Natural killer cell (primary cell): ENCODE measurements at regions not wholly inside any gene's neighbourhood (a gene's known extent, or its start where the extent isn't known, plus 50 kb on each side); places are given as distances from the start of the nearest gene placed in this dataset.

Experiments used
- ATAC-seq, 3 donors: fragments of 150-1000 bp in 2 of 3; fragments of 200-7000 bp in 1 of 3; cut with Tn5 transposase; 1 replicate in 1 of 3; 2 replicates in 2 of 3; pipeline ENCODE4 v1.10.0; 2021; ENCODE audit warnings: mild to moderate bottlenecking in 2 of 3, moderate library complexity in 2 of 3
- DNase-seq, 2 donors: peaks; one replicate each; pipeline versions ENCODE4 v3.0.0 to v3.0.0-alpha.2; 2013 to 2021; ENCODE audit warnings: mixed read lengths in 1 of 2
- H3K27ac ChIP-seq: one replicate; pipeline ENCODE4 v1.5.1; 2013; ENCODE audit warnings: mild to moderate bottlenecking, low read length
- H3K27me3 ChIP-seq: one replicate; pipeline ENCODE4 v1.6.1; 2013; ENCODE audit warnings: low read length; ENCODE audit not compliant: control insufficient read depth, insufficient read depth
- H3K36me3 ChIP-seq: one replicate; pipeline ENCODE4 v1.6.1; 2013; ENCODE audit warnings: low read length; ENCODE audit not compliant: control insufficient read depth, insufficient read depth
- H3K4me1 ChIP-seq: one replicate; pipeline ENCODE4 v1.6.1; 2013; ENCODE audit warnings: low read length; ENCODE audit not compliant: control insufficient read depth, insufficient read depth
- H3K4me3 ChIP-seq: one replicate; pipeline ENCODE4 v1.5.1; 2013; ENCODE audit warnings: low read length
- H3K9me3 ChIP-seq: one replicate; pipeline ENCODE4 v1.6.1; 2013; ENCODE audit warnings: low read length; ENCODE audit not compliant: control insufficient read depth, insufficient read depth
- H3K27ac Mint-ChIP-seq, 2 donors: one replicate each; pipeline ENCODE4 v1.8.0; 2022; ENCODE audit warnings: mild to moderate bottlenecking in 2 of 2, mixed read lengths in 2 of 2, moderate library complexity in 1 of 2
- H3K27me3 Mint-ChIP-seq, 2 donors: one replicate each; pipeline ENCODE4 v1.8.0; 2022; ENCODE audit warnings: low read depth in 2 of 2, mixed read lengths in 2 of 2
- H3K36me3 Mint-ChIP-seq: one replicate; pipeline ENCODE4 v1.8.0; 2022; ENCODE audit warnings: mixed read lengths
- H3K4me1 Mint-ChIP-seq, 2 donors: one replicate each; pipeline ENCODE4 v1.8.0; 2022; ENCODE audit warnings: mixed read lengths in 2 of 2
- H3K4me3 Mint-ChIP-seq: one replicate; pipeline ENCODE4 v1.8.0; 2022; ENCODE audit warnings: mild to moderate bottlenecking, moderate library complexity, mixed read lengths
- H3K9me3 Mint-ChIP-seq, 2 donors: one replicate each; pipeline ENCODE4 v1.8.0; 2022; ENCODE audit warnings: mixed read lengths in 2 of 2
- CTCF ChIP-seq: fragments of 200-600 bp; IDR thresholded peaks from one replicate; pipeline ENCODE4 v1.8.0; 2022; ENCODE audit warnings: antibody characterized with exemption
- WGBS: methylation state at CpG from one replicate; pipeline ENCODE4 v1.1.7; 2013; ENCODE audit warnings: missing lambda C conversion rate; ENCODE audit not compliant: insufficient coverage; 5-methylcytosine and 5-hydroxymethylcytosine counted together
- intact Hi-C: fragments of 100-400 bp; cut with micrococcal nuclease; formaldehyde crosslinking; loops from one replicate; pipeline ENCODE4 v1.14.2; 2022

- intact Hi-C loops, result no loop called here
- Histone ChIP-seq H3K4me3 (no peak overlapping the region), H3K36me3 (no peaks in the 10 kb centered on the region), H3K27me3 (no peaks in the 10 kb centered on the region), H3K27ac (no peak overlapping the region), H3K9me3 (no peaks in the 10 kb centered on the region), H3K4me1 (no peaks in the 10 kb centered on the region)
- H3K36me3 Mint-ChIP-seq, result no peaks in the 10 kb centered on the region
- peaks cover 0 to 4% of the 10 kb centered on the region in 2 donors for H3K27me3 Mint-ChIP-seq
- ATAC-seq (no peak), DNase-seq (no peak)
- no peaks in the 10 kb centered on the region for H3K4me1 Mint-ChIP-seq
- no peak overlapping the region for H3K4me3 Mint-ChIP-seq
- no peaks in the 10 kb centered on the region for H3K9me3 Mint-ChIP-seq
- no peak for TF ChIP-seq CTCF
- no peak overlapping the region for H3K27ac Mint-ChIP-seq
- 88% methylated on average over 33 of the region's 33 CpGs for WGBS
These were observed 93.2 kb downstream of the UNCX start for GRCh38 chr7:1325646-1326510.

- DNase-seq, result no peak
- ATAC-seq, result no peak
- Mint-ChIP-seq H3K27me3 (peaks cover 0 to 4% of the 10 kb centered on the region in 2 donors), H3K36me3 (no peaks in the 10 kb centered on the region), H3K4me1 (no peaks in the 10 kb centered on the region), H3K9me3 (no peaks in the 10 kb centered on the region), H3K27ac (no peak overlapping the region), H3K4me3 (no peak overlapping the region)
- intact Hi-C loops, result no loop called here
- Histone ChIP-seq H3K27ac (no peak overlapping the region), H3K27me3 (no peaks in the 10 kb centered on the region), H3K9me3 (no peaks in the 10 kb centered on the region), H3K36me3 (no peaks in the 10 kb centered on the region), H3K4me3 (no peak overlapping the region), H3K4me1 (no peaks in the 10 kb centered on the region)
- 80% methylated on average over 9 of the region's 9 CpGs for WGBS
- TF ChIP-seq CTCF, result no peak
These were observed 93.8 kb downstream of the UNCX start for GRCh38 chr7:1326511-1326785.

- Histone ChIP-seq H3K9me3 (no peaks in the 10 kb centered on the region), H3K36me3 (no peaks in the 10 kb centered on the region), H3K27ac (no peak overlapping the region), H3K4me3 (no peak overlapping the region), H3K27me3 (no peaks in the 10 kb centered on the region), H3K4me1 (no peaks in the 10 kb centered on the region)
- Mint-ChIP-seq H3K27ac (no peak overlapping the region), H3K4me1 (no peaks in the 10 kb centered on the region), H3K9me3 (no peaks in the 10 kb centered on the region), H3K4me3 (no peak overlapping the region), H3K36me3 (no peaks in the 10 kb centered on the region), H3K27me3 (peaks cover 0 to 3% of the 10 kb centered on the region in 2 donors)
- WGBS, result 88% methylated on average over 13 of the region's 13 CpGs
- DNase-seq (no peak), ATAC-seq (no peak)
- no peak for TF ChIP-seq CTCF
- intact Hi-C loops, result no loop called here
These were observed 96.6 kb downstream of the UNCX start for GRCh38 chr7:1329261-1329660.
